ENCODE measurements at regions not wholly inside any gene's neighbourhood (a gene's known extent, or its start where the extent isn't known, plus 50 kb on each side); places are given as distances from the start of the nearest gene placed in this dataset.
"Not testable (repeated sequence)": the region's sequence is repeated elsewhere in the genome, so short reads cannot be mapped to it uniquely, and the experiment has no call there.

GRCh38 chr10:56585447-56586171 is 224.6 kb upstream of the ZWINT start:
- in situ Hi-C loops (cut with HindIII; ENCODE audit: low sequenced_read_pairs), result no loop called here

DNA sequence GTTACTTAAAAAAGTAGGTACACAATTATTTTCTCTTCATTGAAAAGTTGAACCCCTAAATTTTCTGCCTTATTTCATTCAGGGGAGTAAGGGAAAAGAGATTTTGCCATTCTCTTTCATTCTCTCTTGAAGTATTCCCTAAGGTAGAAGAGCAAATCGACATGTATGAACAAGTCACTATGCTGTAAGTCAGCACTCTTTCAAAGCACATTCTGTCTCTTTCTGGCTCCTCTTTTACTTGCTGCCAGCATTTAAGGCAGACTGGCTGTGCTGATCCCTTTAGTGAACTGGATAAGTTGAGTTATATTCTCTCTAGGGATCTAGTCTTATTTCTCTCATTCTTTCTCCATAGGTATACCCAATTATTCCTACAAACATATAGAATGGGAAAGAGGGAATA is 222.3 kb upstream of the ZWINT start:
- in situ Hi-C loops (cut with HindIII; ENCODE audit: low sequenced_read_pairs), result no loop called here

DNA sequence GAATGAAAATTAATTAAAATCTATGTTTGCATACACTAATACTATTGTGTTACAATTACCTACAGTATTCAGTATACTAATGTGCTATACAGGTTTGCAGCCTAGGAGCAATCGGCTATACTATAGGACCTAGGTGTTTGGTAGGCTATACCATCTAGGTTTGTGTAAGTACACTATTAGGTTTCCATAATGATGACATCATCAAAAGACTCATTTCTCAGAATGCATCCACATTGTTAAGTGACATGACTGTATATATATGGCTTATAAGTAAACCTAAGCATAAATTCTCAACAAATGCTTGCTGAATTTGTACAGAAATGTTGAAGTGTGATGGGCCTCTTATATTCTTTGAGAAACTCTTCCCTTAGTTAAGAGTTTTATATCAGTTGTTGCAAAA is 206.5 kb upstream of the ZWINT start:
- in situ Hi-C loops (cut with HindIII; ENCODE audit: low sequenced_read_pairs), result no loop called here

DNA sequence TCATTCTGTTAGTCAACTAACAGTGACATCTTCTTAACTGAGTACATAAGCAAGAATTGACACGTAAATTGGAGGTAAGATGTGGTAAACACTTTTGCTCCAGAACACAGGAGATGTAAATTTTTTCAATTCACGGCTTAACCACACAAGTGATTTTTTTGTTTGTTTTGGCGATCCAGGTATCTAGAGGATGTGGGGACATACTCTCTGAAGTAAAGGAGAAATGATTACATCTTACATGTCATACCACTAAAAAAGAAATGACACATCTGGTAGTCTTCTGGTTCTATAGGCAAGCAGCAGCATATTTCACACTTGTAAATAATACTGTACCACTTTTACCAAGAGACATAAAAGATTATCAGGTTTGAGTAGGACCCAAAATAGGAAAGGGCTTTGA is 200.3 kb upstream of the ZWINT start:
- in situ Hi-C loops (cut with HindIII; ENCODE audit: low sequenced_read_pairs), result no loop called here

DNA sequence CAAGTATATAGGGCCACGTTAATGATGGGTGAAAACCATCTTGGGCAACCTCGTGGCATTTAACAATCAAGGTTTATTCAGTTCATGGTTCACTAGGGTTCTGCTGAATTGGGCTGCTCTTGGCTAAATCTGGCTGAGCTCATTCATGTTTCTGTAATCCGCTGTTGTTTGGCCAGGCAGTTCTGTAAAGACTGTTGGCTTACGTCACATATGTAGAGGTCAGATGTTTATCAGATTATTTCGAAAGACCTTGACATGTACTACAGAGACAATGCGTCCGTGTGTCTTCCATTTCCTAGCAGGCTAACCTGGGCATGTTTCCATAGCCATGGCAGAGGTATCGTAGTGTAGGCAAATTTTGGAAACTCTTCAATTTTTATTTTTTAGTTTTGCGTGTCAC is 190.0 kb upstream of the ZWINT start:
- in situ Hi-C loops (cut with HindIII; ENCODE audit: low sequenced_read_pairs), result no loop called here

- in situ Hi-C loops (cut with HindIII; ENCODE audit: low sequenced_read_pairs), result no loop called here
Observed at GRCh38 chr10:56547163-56547562, 186.1 kb upstream of the ZWINT start.

GRCh38 chr10:56537984-56538383 is 176.9 kb upstream of the ZWINT start:
- in situ Hi-C loops (cut with HindIII; ENCODE audit: low sequenced_read_pairs), result no loop called here

GRCh38 chr10:56522166-56522565 is 161.1 kb upstream of the ZWINT start:
- in situ Hi-C loops (cut with HindIII; ENCODE audit: low sequenced_read_pairs), result no loop called here

- in situ Hi-C loops (cut with HindIII; ENCODE audit: low sequenced_read_pairs), result no loop called here
Observed at GRCh38 chr10:56508562-56508961, 147.5 kb upstream of the ZWINT start.

DNA sequence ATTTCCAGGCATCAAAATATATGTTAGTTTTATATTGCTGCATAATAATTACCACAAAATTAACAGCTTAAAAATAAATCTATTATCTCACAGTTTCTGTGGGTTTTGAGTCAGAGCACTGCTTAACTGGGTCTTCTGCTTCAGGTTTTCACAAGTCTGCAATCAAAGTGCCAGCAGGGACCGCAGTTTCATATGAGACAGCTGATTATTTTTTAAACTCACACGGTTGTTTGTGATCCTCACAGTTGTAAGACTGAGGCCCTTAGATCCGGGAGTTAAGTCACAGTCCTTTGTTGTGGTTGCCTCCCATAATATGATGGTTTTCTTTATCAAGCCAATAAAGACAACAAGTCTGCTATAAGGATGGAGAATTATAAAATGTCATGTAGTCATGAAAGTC is 146.0 kb upstream of the ZWINT start:
- in situ Hi-C loops (cut with HindIII; ENCODE audit: low sequenced_read_pairs), result no loop called here

DNA sequence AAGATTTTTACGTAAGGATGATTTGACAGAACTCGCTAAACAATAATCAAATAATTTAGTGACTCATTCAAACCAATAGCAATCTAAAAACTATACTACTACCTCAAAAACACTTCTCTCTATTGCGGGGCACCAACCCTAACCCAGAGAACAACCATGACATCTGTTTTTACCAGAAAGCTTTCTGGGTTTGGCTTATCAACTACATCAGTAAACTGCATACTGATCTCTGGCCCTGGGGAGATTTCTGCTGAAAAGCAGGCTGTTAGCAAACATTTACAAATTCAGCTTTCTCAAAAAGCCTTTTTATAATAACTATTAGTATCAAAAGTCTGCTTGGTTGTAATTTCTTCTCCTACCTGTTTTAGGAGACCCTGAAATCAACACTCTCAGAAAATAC is 144.5 kb upstream of the ZWINT start:
- in situ Hi-C loops (cut with HindIII; ENCODE audit: low sequenced_read_pairs), result no loop called here

DNA sequence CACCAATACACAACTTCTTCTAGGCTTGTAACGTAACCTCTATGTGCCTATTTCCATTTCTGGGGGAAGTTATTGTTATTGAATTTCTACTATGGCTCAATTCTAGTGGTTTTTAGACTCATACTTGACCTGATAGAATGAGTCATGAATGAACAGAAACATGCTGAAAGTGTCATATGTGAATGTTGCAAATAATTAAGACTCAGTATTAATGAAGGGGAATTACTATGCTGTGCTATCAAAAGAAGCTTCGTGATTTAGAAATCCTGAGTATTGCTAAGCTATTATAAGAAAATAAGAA is 135.1 kb upstream of the ZWINT start:
- in situ Hi-C loops (cut with HindIII; ENCODE audit: low sequenced_read_pairs), result no loop called here

- in situ Hi-C loops (cut with HindIII; ENCODE audit: low sequenced_read_pairs), result no loop called here
Observed at GRCh38 chr10:56487746-56488145, 126.7 kb upstream of the ZWINT start.

- in situ Hi-C loops (cut with HindIII; ENCODE audit: low sequenced_read_pairs), result no loop called here
Observed at GRCh38 chr10:56481521-56482091, 120.5 kb upstream of the ZWINT start.

- in situ Hi-C loops (cut with HindIII; ENCODE audit: low sequenced_read_pairs), result no loop called here
Observed at GRCh38 chr10:56472978-56473377, 111.9 kb upstream of the ZWINT start.

DNA sequence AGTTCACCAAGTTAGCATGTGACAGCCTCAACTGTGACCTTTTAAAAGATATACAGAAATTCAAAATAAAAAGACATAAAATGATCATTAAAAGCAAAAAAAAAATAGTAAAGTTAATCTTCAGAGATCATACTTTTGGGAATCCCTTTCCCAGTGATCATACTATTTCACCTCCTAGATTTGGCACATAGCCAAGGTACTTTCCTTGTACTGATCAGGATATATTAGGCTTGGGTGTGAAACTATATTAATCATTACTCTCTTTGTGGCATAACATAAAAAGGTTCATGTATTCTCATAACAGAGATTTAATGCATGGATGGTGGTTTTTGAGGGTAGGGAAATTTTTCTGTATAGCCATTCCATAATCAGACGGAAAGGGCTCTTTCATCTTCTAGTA is 109.6 kb upstream of the ZWINT start:
- in situ Hi-C loops (cut with HindIII; ENCODE audit: low sequenced_read_pairs), result no loop called here

DNA sequence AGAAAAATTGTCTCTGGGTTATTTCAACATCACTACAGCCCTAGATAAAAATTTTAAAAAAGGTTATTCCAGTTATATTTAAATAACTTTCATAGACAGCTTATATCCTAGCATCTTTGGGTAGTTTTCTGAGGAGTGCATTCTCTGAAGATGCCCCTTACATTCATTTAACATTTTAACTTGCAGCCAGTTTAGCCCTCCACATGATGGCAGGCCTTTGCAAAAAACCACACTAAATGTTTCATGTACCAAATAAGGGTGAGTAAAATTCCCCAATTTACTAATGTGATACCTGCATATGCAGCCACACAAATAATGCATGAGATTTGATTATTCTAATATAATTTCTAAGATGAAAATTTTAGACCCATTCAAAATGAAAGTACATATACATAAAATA is 108.4 kb upstream of the ZWINT start:
- in situ Hi-C loops (cut with HindIII; ENCODE audit: low sequenced_read_pairs), result no loop called here

- in situ Hi-C loops (cut with HindIII; ENCODE audit: low sequenced_read_pairs), result no loop called here
Observed at GRCh38 chr10:56466005-56466404, 104.9 kb upstream of the ZWINT start.

DNA sequence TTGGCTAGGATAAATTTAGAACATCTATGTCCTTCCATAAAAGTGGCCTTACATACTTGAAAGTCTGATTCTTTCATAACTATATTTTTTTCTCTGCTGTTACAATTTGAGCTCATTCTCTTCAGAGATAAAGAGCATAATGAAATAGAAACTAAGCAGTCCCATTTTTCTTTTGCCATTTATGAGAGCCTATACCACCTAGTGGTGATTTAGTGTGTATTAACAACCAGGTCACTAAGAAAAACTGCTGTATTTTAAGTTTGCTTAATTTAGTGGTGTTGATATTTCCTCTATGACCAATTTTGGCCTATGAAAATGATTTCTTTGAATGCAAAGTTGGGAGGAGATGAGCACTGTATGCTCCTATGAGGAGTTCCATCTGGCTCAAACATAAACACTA is 88.7 kb upstream of the ZWINT start:
- in situ Hi-C loops (cut with HindIII; ENCODE audit: low sequenced_read_pairs), result no loop called here

DNA sequence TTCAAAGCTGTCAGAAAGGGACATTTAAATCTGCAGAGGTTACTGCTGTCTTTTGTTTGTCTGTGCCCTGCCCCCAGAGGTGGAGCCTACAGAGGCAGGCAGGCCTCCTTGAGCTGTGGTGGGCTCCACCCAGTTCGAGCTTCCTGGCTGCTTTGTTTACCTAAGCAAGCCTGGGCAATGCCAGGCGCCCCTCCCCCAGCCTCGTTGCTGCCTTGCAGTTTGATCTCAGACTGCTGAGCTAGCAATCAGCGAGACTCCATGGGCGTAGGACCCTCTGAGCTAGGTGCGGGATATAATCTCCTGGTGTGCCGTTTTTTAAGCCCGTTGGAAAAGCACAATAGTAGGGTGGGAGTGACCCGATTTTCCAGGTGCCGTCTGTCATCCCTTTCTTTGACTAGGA is 86.6 kb upstream of the ZWINT start:
- in situ Hi-C loops (cut with HindIII; ENCODE audit: low sequenced_read_pairs), result not testable (repeated sequence)

- in situ Hi-C loops (cut with HindIII; ENCODE audit: low sequenced_read_pairs), result not testable (repeated sequence)
Observed at GRCh38 chr10:56441337-56441736, 80.3 kb upstream of the ZWINT start.
